HepG2 (cell line): ENCODE measurements at regions not wholly inside any gene's neighbourhood (a gene's known extent, or its start where the extent isn't known, plus 50 kb on each side); places are given as distances from the start of the nearest gene placed in this dataset.

Source experiments
- ATAC-seq: fragments of 200-7000 bp; cut with Tn5 transposase; 3 replicates; pipeline ENCODE4 v1.9.1; 2020; ENCODE audit warnings: mild to moderate bottlenecking, moderate library complexity
- BruUV-seq: library from RNA; stranded (reverse); fragments of 400-500 nt; replicated peaks from 2 replicates; lab custom pipeline; 2021; lab: Mats Ljungman, UMichigan
- CTCF ChIA-PET: fragments of 300-600 bp; formaldehyde crosslinking; extraction: SDS; loops from one replicate; lab custom pipeline; 2021; ENCODE audit warnings: low total read pairs, inconsistent platforms, low intra/inter-chr PET ratio; lab: Yijun Ruan, JAX
- POLR2A ChIA-PET: fragments of 350-600 bp; sonication (Branson Sonifier 250); formaldehyde crosslinking; loops from one replicate; lab custom pipeline; 2020; ENCODE audit warnings: antibody characterized with exemption, inconsistent platforms; lab: Yijun Ruan, JAX
- DNase-seq: peaks from one replicate; pipeline ENCODE4 v3.0.0-alpha.2; 2015; ENCODE audit warnings: low spot score
- FAIRE-seq: peaks from 3 replicates; lab custom pipeline; 2011; peaks lifted over from hg19 to GRCh38; lab: Jason Lieb, UNC
- H2AFZ ChIP-seq: one replicate; pipeline ENCODE4 v1.6.1; 2011; ENCODE audit warnings: low read length, inconsistent platforms
- H3K27ac ChIP-seq: fragments of 300-600 bp; 3 replicates; pipeline ENCODE4 v1.8.0; 2011; ENCODE audit warnings: mixed run types, mild to moderate bottlenecking, mixed read lengths, low read length, inconsistent platforms; ENCODE audit not compliant: insufficient read depth; ENCODE audit errors: extremely low read length
- H3K27me3 ChIP-seq, 2 experiments: fragments of 200-600 bp in 1 of 2; 2 replicates in 1 of 2; 3 replicates in 1 of 2; pipeline versions ENCODE4 v1.6.0 to v1.8.0; 2011; ENCODE audit warnings: low read length in 2 of 2, mild to moderate bottlenecking in 2 of 2, moderate library complexity in 2 of 2, inconsistent platforms in 1 of 2; ENCODE audit not compliant: insufficient read depth in 2 of 2, control insufficient read depth in 1 of 2
- H3K36me3 ChIP-seq, 2 experiments: fragments of 200-600 bp in 1 of 2; replicated peaks in 1 of 2; 2 replicates in 1 of 2; 3 replicates in 1 of 2; pipeline versions ENCODE4 v1.5.1 to v1.8.0; 2011; ENCODE audit warnings: low read length in 2 of 2, inconsistent platforms in 1 of 2; ENCODE audit not compliant: insufficient read depth in 2 of 2, control insufficient read depth in 1 of 2
- H3K4me1 ChIP-seq: 2 replicates; pipeline ENCODE4 v1.5.1; 2012; ENCODE audit warnings: low read length, inconsistent platforms; ENCODE audit not compliant: insufficient read depth
- H3K4me2 ChIP-seq: 2 replicates; pipeline ENCODE4 v1.6.0; 2011; ENCODE audit warnings: low read depth, low read length, inconsistent platforms
- H3K4me3 ChIP-seq, 3 experiments: fragments of 200-600 bp in 1 of 3; sonication (generic), shearing (Covaris generic) in 1 of 3; replicated peaks in 1 of 3; 2 replicates each; pipeline ENCODE4 v1.5.1; 2011 to 2016; ENCODE audit warnings: low read length in 3 of 3, inconsistent platforms in 2 of 3, low read depth in 2 of 3, mild to moderate bottlenecking in 2 of 3, control low read depth in 1 of 3, mixed read lengths in 1 of 3; ENCODE audit not compliant: insufficient read depth in 1 of 3
- H3K79me2 ChIP-seq: one replicate; pipeline ENCODE4 v1.6.1; 2011; ENCODE audit warnings: low read length, inconsistent platforms; ENCODE audit not compliant: insufficient read depth
- H3K9ac ChIP-seq: 2 replicates; pipeline ENCODE4 v1.6.0; 2011; ENCODE audit warnings: mild to moderate bottlenecking, low read depth, low read length, inconsistent platforms; ENCODE audit not compliant: insufficient read depth
- H3K9me3 ChIP-seq: 2 replicates; pipeline ENCODE4 v1.5.1; 2012; ENCODE audit warnings: mild to moderate bottlenecking, low read length
- H4K20me1 ChIP-seq: 2 replicates; pipeline ENCODE4 v1.6.0; 2011; ENCODE audit warnings: inconsistent platforms, mild to moderate bottlenecking, low read length, moderate library complexity; ENCODE audit not compliant: insufficient read depth
- HOXA5 ChIP-seq: sonication (generic); formaldehyde crosslinking; IDR thresholded peaks from 2 replicates; pipeline ENCODE4 v1.4.0; 2020; ENCODE audit warnings: missing genetic modification reagents
- KDM2A ChIP-seq: sonication (generic); formaldehyde crosslinking; IDR thresholded peaks from 2 replicates; pipeline ENCODE4 v1.4.0; 2020; ENCODE audit warnings: low read depth, missing genetic modification reagents, borderline replicate concordance
- MLLT10 ChIP-seq: sonication (generic); formaldehyde crosslinking; IDR thresholded peaks from 2 replicates; pipeline ENCODE4 v1.4.0; 2020; ENCODE audit warnings: missing genetic modification reagents
- NFRKB ChIP-seq: fragments of 450-650 bp; IDR thresholded peaks from 2 replicates; pipeline ENCODE4 v1.6.1; 2017
- RBAK ChIP-seq: sonication (generic); formaldehyde crosslinking; IDR thresholded peaks from 2 replicates; pipeline ENCODE4 v1.5.1; 2020; ENCODE audit warnings: mild to moderate bottlenecking, missing genetic modification reagents
- TAF15 ChIP-seq: fragments of 200-400 bp; formaldehyde crosslinking; IDR thresholded peaks from one replicate; pipeline ENCODE4 v1.6.1; 2018; ENCODE audit warnings: mild to moderate bottlenecking, low read depth, low read length; ENCODE audit not compliant: poor library complexity, severe bottlenecking
- ZNF10 ChIP-seq: sonication (generic); formaldehyde crosslinking; IDR thresholded peaks from 2 replicates; pipeline ENCODE4 v1.4.0; 2020; ENCODE audit warnings: mild to moderate bottlenecking, low read depth, missing genetic modification reagents, borderline replicate concordance
- ZNF260 ChIP-seq: sonication (generic); formaldehyde crosslinking; IDR thresholded peaks from 2 replicates; pipeline ENCODE4 v1.4.0; 2020; ENCODE audit warnings: missing genetic modification reagents, low read depth, mild to moderate bottlenecking, borderline replicate concordance
- ZNF263 ChIP-seq: sonication (generic); formaldehyde crosslinking; IDR thresholded peaks from 2 replicates; pipeline ENCODE4 v1.4.0; 2020; ENCODE audit warnings: missing genetic modification reagents
- ZNF30 ChIP-seq: sonication (generic); formaldehyde crosslinking; IDR thresholded peaks from 2 replicates; pipeline ENCODE4 v1.5.0; 2020; ENCODE audit warnings: mild to moderate bottlenecking, missing genetic modification reagents
- ZNF883 ChIP-seq: sonication (generic); formaldehyde crosslinking; IDR thresholded peaks from 2 replicates; pipeline ENCODE4 v1.5.1; 2020; ENCODE audit warnings: mild to moderate bottlenecking, missing genetic modification reagents; ENCODE audit errors: not compliant biosample characterization
- WGBS: methylation state at CpG from one replicate; pipeline ENCODE4 v1.1.6; 2017; ENCODE audit warnings: low lambda C conversion rate; 5-methylcytosine and 5-hydroxymethylcytosine counted together
- in situ Hi-C: cut with HindIII; loops from 2 replicates; pipeline ENCODE4 v1.10.0; 2017; ENCODE audit warnings: low pct_unique_long_range_greater_than_20kb; ENCODE audit not compliant: extremely low pct_ligation_motif_present
- intact Hi-C: fragments of 100-400 bp; cut with micrococcal nuclease; formaldehyde crosslinking; loops from one replicate; pipeline ENCODE4 v1.10.0; 2022; ENCODE audit not compliant: unreplicated experiment
- TF ChIP-seq, protein P1 (sequence below): sonication (generic); formaldehyde crosslinking; IDR thresholded peaks from 2 replicates; pipeline ENCODE4 v1.4.0; 2020; ENCODE audit warnings: mild to moderate bottlenecking, missing genetic modification reagents
- TF ChIP-seq, protein P2 (sequence below): sonication (generic); formaldehyde crosslinking; IDR thresholded peaks from 2 replicates; pipeline ENCODE4 v1.4.0; 2020; ENCODE audit warnings: missing genetic modification reagents
- TF ChIP-seq, protein P3 (sequence below): sonication (generic); formaldehyde crosslinking; IDR thresholded peaks from 2 replicates; pipeline ENCODE4 v1.4.0; 2020; ENCODE audit warnings: mild to moderate bottlenecking, missing genetic modification reagents

DNA sequence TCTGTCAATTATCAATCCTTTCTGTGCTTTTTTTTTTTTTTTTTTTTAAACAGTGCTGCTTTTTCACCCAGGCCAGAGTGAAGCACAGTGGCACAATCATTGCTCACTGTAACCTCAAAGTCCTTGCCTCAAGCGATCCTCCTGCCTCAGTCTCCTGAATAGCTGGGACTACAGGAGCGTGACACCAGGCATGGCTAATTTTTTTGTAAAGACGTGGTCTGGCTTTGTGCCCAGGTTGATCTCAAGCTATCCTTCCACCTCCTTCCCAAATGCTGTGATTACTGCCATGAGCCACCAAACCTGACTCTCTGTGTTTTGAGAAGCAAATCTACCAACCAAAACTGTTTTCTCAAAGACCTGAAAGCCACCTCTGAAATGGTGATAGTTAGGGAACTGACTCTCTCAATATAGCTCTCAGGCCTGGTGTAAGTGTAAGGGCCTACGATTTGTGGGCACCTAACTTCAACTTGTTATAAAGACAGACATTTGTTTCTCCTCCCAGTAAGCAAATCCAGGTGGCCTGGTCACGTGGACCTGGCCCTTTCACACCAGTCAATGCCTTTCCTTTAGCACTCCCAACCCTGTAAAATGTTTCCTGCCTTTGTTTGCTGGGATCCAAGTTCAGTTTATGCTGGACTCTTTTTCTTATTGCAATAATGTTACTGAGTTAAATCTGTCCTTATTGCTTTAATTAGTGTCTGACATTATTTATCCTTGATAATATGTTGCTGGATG, 2015.9 kb downstream of the PCDH7 start:
- H4K20me1 ChIP-seq = no peaks in the 10 kb centered on the region
- no peak overlapping the region for H3K9ac ChIP-seq
- no TSS peak for BruUV-seq
- no peaks in the 10 kb centered on the region for H3K79me2 ChIP-seq
- H3K4me3 ChIP-seq = no peak overlapping the region
- ChIA-PET POLR2A (no interaction called here), CTCF (no interaction called here)
- FAIRE-seq (no peak), ATAC-seq (no peak), DNase-seq (no peak)
- in situ Hi-C loops (no loop called here), intact Hi-C loops (no loop called here)
- 26% methylated on average over 4 of the region's 5 CpGs for WGBS
- H3K4me1 ChIP-seq = no peaks in the 10 kb centered on the region
- no peak overlapping the region for H3K27ac ChIP-seq
- no peak overlapping the region for H3K4me2 ChIP-seq
- H3K27me3 ChIP-seq = no peaks in the 10 kb centered on the region
- H3K36me3 ChIP-seq = no peaks in the 10 kb centered on the region
- H3K9me3 ChIP-seq = peaks cover 7% of the 10 kb centered on the region
- no peak overlapping the region for H2AFZ ChIP-seq
- no peak for TF ChIP-seq KDM2A
- TF ChIP-seq ZNF30 (CRISPR knock-in tag) = no peak
- TF ChIP-seq, protein P1, sequence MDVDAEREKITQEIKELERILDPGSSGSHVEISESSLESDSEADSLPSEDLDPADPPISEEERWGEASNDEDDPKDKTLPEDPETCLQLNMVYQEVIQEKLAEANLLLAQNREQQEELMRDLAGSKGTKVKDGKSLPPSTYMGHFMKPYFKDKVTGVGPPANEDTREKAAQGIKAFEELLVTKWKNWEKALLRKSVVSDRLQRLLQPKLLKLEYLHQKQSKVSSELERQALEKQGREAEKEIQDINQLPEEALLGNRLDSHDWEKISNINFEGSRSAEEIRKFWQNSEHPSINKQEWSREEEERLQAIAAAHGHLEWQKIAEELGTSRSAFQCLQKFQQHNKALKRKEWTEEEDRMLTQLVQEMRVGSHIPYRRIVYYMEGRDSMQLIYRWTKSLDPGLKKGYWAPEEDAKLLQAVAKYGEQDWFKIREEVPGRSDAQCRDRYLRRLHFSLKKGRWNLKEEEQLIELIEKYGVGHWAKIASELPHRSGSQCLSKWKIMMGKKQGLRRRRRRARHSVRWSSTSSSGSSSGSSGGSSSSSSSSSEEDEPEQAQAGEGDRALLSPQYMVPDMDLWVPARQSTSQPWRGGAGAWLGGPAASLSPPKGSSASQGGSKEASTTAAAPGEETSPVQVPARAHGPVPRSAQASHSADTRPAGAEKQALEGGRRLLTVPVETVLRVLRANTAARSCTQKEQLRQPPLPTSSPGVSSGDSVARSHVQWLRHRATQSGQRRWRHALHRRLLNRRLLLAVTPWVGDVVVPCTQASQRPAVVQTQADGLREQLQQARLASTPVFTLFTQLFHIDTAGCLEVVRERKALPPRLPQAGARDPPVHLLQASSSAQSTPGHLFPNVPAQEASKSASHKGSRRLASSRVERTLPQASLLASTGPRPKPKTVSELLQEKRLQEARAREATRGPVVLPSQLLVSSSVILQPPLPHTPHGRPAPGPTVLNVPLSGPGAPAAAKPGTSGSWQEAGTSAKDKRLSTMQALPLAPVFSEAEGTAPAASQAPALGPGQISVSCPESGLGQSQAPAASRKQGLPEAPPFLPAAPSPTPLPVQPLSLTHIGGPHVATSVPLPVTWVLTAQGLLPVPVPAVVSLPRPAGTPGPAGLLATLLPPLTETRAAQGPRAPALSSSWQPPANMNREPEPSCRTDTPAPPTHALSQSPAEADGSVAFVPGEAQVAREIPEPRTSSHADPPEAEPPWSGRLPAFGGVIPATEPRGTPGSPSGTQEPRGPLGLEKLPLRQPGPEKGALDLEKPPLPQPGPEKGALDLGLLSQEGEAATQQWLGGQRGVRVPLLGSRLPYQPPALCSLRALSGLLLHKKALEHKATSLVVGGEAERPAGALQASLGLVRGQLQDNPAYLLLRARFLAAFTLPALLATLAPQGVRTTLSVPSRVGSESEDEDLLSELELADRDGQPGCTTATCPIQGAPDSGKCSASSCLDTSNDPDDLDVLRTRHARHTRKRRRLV = no peak
- TF ChIP-seq ZNF260 (CRISPR knock-in tag) = no peak
- no peak for TF ChIP-seq ZNF10
- TF ChIP-seq HOXA5 (CRISPR knock-in tag) = no peak
- TF ChIP-seq MLLT10 (CRISPR knock-in tag) = no peak
- TF ChIP-seq ZNF883 (CRISPR knock-in tag) = no peak
- TF ChIP-seq ZNF263 (CRISPR knock-in tag) = no peak
- no peak for TF ChIP-seq TAF15
- no peak for TF ChIP-seq NFRKB
- TF ChIP-seq RBAK (CRISPR knock-in tag) = no peak
- TF ChIP-seq, protein P2, sequence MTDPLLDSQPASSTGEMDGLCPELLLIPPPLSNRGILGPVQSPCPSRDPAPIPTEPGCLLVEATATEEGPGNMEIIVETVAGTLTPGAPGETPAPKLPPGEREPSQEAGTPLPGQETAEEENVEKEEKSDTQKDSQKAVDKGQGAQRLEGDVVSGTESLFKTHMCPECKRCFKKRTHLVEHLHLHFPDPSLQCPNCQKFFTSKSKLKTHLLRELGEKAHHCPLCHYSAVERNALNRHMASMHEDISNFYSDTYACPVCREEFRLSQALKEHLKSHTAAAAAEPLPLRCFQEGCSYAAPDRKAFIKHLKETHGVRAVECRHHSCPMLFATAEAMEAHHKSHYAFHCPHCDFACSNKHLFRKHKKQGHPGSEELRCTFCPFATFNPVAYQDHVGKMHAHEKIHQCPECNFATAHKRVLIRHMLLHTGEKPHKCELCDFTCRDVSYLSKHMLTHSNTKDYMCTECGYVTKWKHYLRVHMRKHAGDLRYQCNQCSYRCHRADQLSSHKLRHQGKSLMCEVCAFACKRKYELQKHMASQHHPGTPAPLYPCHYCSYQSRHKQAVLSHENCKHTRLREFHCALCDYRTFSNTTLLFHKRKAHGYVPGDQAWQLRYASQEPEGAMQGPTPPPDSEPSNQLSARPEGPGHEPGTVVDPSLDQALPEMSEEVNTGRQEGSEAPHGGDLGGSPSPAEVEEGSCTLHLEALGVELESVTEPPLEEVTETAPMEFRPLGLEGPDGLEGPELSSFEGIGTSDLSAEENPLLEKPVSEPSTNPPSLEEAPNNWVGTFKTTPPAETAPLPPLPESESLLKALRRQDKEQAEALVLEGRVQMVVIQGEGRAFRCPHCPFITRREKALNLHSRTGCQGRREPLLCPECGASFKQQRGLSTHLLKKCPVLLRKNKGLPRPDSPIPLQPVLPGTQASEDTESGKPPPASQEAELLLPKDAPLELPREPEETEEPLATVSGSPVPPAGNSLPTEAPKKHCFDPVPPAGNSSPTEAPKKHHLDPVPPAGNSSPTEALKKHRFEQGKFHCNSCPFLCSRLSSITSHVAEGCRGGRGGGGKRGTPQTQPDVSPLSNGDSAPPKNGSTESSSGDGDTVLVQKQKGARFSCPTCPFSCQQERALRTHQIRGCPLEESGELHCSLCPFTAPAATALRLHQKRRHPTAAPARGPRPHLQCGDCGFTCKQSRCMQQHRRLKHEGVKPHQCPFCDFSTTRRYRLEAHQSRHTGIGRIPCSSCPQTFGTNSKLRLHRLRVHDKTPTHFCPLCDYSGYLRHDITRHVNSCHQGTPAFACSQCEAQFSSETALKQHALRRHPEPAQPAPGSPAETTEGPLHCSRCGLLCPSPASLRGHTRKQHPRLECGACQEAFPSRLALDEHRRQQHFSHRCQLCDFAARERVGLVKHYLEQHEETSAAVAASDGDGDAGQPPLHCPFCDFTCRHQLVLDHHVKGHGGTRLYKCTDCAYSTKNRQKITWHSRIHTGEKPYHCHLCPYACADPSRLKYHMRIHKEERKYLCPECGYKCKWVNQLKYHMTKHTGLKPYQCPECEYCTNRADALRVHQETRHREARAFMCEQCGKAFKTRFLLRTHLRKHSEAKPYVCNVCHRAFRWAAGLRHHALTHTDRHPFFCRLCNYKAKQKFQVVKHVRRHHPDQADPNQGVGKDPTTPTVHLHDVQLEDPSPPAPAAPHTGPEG (CRISPR knock-in tag) = no peak
- TF ChIP-seq, protein P3, sequence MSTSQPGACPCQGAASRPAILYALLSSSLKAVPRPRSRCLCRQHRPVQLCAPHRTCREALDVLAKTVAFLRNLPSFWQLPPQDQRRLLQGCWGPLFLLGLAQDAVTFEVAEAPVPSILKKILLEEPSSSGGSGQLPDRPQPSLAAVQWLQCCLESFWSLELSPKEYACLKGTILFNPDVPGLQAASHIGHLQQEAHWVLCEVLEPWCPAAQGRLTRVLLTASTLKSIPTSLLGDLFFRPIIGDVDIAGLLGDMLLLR = no peak
